ENCODE measurements at regions not wholly inside any gene's neighbourhood (a gene's known extent, or its start where the extent isn't known, plus 50 kb on each side); places are given as distances from the start of the nearest gene placed in this dataset.

DNA sequence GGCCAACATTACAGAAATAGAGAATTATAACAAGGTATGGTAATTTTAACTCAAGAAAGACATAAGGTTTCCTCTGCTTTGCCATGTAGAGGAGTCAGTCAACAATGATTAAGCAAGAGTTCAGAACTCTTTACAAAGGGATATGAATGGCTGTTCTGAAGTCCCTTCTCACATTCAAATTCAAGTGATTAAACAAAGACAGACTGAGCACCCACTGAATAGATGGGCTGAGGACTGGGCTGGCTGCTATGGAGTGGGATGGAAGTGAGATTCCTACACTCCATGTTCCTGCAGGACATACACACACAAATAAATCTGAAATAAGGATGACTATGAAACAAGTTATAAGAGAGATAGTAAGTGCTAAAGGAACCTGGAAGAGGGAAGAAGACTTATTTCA lies 199.0 kb upstream of the GRIP1 start:
- Histone ChIP-seq H3K4me3 (no peak overlapping the region), H3K27me3 (no peaks in the 10 kb centered on the region), H3K36me3 (no peaks in the 10 kb centered on the region), H3K27ac (no peak overlapping the region), H3K4me1 (no peaks in the 10 kb centered on the region), H3K9me3 (no peaks in the 10 kb centered on the region)
- TF ChIP-seq, protein P1, sequence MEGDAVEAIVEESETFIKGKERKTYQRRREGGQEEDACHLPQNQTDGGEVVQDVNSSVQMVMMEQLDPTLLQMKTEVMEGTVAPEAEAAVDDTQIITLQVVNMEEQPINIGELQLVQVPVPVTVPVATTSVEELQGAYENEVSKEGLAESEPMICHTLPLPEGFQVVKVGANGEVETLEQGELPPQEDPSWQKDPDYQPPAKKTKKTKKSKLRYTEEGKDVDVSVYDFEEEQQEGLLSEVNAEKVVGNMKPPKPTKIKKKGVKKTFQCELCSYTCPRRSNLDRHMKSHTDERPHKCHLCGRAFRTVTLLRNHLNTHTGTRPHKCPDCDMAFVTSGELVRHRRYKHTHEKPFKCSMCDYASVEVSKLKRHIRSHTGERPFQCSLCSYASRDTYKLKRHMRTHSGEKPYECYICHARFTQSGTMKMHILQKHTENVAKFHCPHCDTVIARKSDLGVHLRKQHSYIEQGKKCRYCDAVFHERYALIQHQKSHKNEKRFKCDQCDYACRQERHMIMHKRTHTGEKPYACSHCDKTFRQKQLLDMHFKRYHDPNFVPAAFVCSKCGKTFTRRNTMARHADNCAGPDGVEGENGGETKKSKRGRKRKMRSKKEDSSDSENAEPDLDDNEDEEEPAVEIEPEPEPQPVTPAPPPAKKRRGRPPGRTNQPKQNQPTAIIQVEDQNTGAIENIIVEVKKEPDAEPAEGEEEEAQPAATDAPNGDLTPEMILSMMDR (IDR thresholded peaks at IDR 0.05), result no peak
- no peak for TF ChIP-seq POLR2A (IDR thresholded peaks at IDR 0.05)
- DNase-seq, result no peak
- intact Hi-C loops (cut with DNase I), result no loop called here

DNA sequence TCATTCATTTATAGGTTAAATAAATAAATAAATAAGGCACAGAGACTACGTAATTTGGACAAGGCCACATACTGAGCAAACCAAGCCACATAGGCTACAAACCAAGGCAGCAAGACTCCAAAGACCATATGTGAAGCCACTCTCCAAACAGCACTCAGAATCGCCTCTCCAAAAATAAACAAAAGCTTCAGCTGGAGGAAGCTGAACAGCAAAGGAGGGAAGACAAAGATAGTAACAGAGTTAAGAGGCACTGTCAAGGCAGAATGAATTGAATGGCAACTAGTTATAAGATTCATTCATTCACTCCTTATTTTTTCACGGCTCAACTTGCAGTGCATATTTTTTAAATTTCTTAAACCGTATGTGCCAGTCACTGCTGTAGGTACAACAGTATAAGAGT lies 200.5 kb upstream of the GRIP1 start:
- WGBS, 2 donors, result 66 to 70% methylated on average over 4 of the region's 4 CpGs
- H3K27ac ChIP-seq, result no peak overlapping the region
- intact Hi-C loops (cut with DNase I), result no loop called here

DNA sequence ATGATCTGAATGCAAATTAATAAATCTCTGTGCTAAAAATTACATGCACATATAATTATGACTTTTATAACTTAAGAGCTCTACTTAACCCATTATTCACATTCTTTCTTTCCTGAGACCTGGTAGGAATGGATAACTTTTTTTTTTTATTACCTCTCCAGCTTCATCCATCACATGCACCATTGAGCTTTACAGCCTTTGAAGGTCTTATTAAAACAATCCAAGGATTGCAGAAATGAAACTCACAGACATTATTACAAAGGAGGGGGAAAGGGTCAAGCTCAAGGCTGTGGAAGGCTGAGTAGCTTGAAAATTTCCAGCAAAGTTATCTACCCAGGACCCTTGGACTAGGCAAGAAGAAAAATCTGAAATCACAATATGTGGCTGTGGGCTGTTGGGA lies 202.5 kb upstream of the GRIP1 start:
- Histone ChIP-seq H3K4me3 (no peak overlapping the region), H3K36me3 (no peaks in the 10 kb centered on the region), H3K4me1 (no peaks in the 10 kb centered on the region), H3K27ac (no peak overlapping the region), H3K9me3 (no peaks in the 10 kb centered on the region), H3K27me3 (no peaks in the 10 kb centered on the region)
- intact Hi-C loops (cut with DNase I), result no loop called here
- no peak for TF ChIP-seq POLR2A (IDR thresholded peaks at IDR 0.05)
- TF ChIP-seq, protein P1 (IDR thresholded peaks at IDR 0.05), result no peak
- no peak for DNase-seq

More for the DNA sequence above, 200.5 kb upstream of the GRIP1 start:
- DNase-seq, result no peak
- no peak overlapping the region for H3K4me3 ChIP-seq
- H3K4me1 ChIP-seq, result no peaks in the 10 kb centered on the region
- H3K9me3 ChIP-seq, result no peaks in the 10 kb centered on the region
- no peak for TF ChIP-seq POLR2A (IDR thresholded peaks at IDR 0.05)
- TF ChIP-seq, protein P1 (IDR thresholded peaks at IDR 0.05), result no peak
- no peaks in the 10 kb centered on the region for H3K36me3 ChIP-seq
- no peaks in the 10 kb centered on the region for H3K27me3 ChIP-seq

DNA sequence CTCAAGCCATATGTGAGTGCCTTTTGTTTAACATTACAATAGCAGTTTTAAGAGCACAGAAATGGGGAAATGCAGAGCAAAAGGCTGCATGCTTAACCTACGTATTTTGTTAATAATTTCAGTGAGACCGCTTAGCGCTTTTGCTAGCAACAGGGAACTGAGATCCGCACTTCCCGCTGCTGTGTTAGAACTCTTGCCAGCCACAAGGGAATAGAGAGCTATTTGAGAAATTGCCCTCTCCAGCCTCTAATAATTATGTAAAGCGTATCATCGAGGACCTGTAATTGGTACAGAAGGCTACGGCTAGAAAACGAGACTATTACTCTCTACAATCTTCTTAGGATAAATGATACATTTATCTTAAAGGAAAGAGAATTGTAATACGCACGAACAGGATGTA lies 205.2 kb upstream of the GRIP1 start:
- no peak for TF ChIP-seq POLR2A (IDR thresholded peaks at IDR 0.05)
- TF ChIP-seq, protein P1 (IDR thresholded peaks at IDR 0.05), result no peak

DNA sequence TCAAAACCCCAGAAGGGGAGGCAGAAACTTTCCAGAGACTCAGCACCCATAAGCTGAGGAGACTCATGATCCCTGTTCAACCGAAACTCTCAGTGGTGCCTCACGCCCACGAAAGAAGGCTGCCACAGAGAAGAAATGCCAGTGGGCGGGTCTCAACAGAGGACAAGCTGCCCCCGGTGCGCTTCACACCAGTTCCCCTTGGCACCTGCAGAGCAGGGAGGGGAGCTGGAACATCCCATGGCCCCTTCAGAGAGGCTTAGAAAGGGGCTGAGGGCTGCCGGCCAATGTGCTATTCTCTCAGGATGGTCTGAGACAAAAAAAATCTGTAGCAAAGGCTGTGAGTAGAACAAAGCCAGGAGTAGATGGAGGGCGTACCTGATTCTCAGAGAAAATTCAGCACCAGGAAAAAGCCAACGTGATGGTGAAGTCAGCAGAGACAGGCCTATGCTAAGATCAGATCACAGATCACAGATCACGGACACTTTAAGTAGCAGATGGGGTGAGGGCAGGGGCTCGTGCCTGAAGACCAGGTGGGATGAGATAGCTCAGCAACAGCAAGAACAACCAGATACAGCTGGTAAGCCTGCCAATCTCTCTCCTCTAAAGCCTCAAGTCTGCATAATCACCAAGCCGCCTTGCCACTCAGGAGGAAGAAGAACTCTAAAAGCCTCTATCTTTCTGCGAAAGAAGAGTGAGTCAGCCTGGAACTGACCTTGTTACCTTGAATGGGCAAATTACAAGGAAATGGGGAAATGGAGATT lies 206.4 kb upstream of the GRIP1 start:
- TF ChIP-seq, protein P1 (IDR thresholded peaks at IDR 0.05), result no peak
- no peak for TF ChIP-seq POLR2A (IDR thresholded peaks at IDR 0.05)
- Histone ChIP-seq H3K36me3 (no peaks in the 10 kb centered on the region), H3K27me3 (no peaks in the 10 kb centered on the region), H3K4me1 (no peaks in the 10 kb centered on the region), H3K4me3 (no peak overlapping the region), H3K27ac (no peak overlapping the region), H3K9me3 (no peaks in the 10 kb centered on the region)
- intact Hi-C loops (cut with DNase I), result no loop called here
- DNase-seq, result no peak
- WGBS, 2 donors, result 65 to 77% methylated on average over 10 of the region's 13 CpGs

More for the DNA sequence above, 205.2 kb upstream of the GRIP1 start:
- Histone ChIP-seq H3K4me1 (no peaks in the 10 kb centered on the region), H3K27ac (no peak overlapping the region), H3K27me3 (no peaks in the 10 kb centered on the region), H3K4me3 (no peak overlapping the region), H3K9me3 (no peaks in the 10 kb centered on the region), H3K36me3 (no peaks in the 10 kb centered on the region)
- intact Hi-C loops (cut with DNase I), result no loop called here
- DNase-seq, result no peak
- WGBS, 2 donors, result 75 to 84% methylated on average over 11 of the region's 11 CpGs
